GM23338 (cell line): ENCODE measurements at regions not wholly inside any gene's neighbourhood (a gene's known extent, or its start where the extent isn't known, plus 50 kb on each side); places are given as distances from the start of the nearest gene placed in this dataset.

Experiments
- ATAC-seq: fragments of 200-7000 bp; cut with Tn5 transposase; 3 replicates; pipeline ENCODE4 v1.9.1; 2020
- DNase-seq: peaks from one replicate; pipeline ENCODE4 v3.0.0-alpha.2; 2015; ENCODE audit warnings: low spot score
- H2AFZ ChIP-seq: fragments of 200-600 bp; sonication (generic); 2 replicates; pipeline ENCODE4 v1.8.0; 2016; ENCODE audit warnings: antibody characterized with exemption, mild to moderate bottlenecking, moderate library complexity
- H3F3A ChIP-seq: fragments of 200-600 bp; sonication (generic); replicated peaks from 2 replicates; pipeline ENCODE4 v1.8.0; 2017; ENCODE audit warnings: antibody characterized with exemption, mixed run types, low read depth
- H3K27ac ChIP-seq: fragments of 200-600 bp; sonication (generic); 2 replicates; pipeline ENCODE4 v1.6.1; 2016; ENCODE audit warnings: low read depth
- H3K27me3 ChIP-seq: fragments of 200-600 bp; sonication (generic); 2 replicates; pipeline ENCODE4 v1.8.0; 2016; ENCODE audit warnings: mild to moderate bottlenecking, mixed run types, moderate library complexity; ENCODE audit not compliant: insufficient read depth
- H3K36me3 ChIP-seq: fragments of 200-600 bp; sonication (generic); 2 replicates; pipeline ENCODE4 v1.8.0; 2016; ENCODE audit warnings: mild to moderate bottlenecking; ENCODE audit not compliant: insufficient read depth
- H3K4me1 ChIP-seq: fragments of 200-600 bp; sonication (generic); 2 replicates; pipeline ENCODE4 v1.8.0; 2016; ENCODE audit warnings: mild to moderate bottlenecking, moderate library complexity; ENCODE audit not compliant: insufficient read depth
- H3K4me2 ChIP-seq: fragments of 200-600 bp; sonication (generic); 2 replicates; pipeline ENCODE4 v1.7.1; 2017; ENCODE audit warnings: mixed run types
- H3K4me3 ChIP-seq: fragments of 200-600 bp; sonication (generic); 2 replicates; pipeline ENCODE4 v1.6.1; 2016; ENCODE audit warnings: mixed run types
- H3K79me2 ChIP-seq: fragments of 200-600 bp; sonication (generic); replicated peaks from 2 replicates; pipeline ENCODE4 v1.8.0; 2017; ENCODE audit warnings: mild to moderate bottlenecking; ENCODE audit not compliant: insufficient read depth
- H3K9me2 ChIP-seq: fragments of 200-600 bp; sonication (generic); 2 replicates; pipeline ENCODE4 v1.8.0; 2017; ENCODE audit not compliant: insufficient read depth
- H4K20me1 ChIP-seq: fragments of 200-600 bp; sonication (generic); replicated peaks from 2 replicates; pipeline ENCODE4 v1.8.0; 2017; ENCODE audit warnings: mild to moderate bottlenecking; ENCODE audit not compliant: insufficient read depth
- H3K27ac Mint-ChIP-seq: 2 replicates; pipeline ENCODE4 v1.8.0; 2020; ENCODE audit warnings: inconsistent platforms, mild to moderate bottlenecking, moderate library complexity, mixed read lengths
- H3K27me3 Mint-ChIP-seq: 3 replicates; pipeline ENCODE4 v1.8.0; 2022; ENCODE audit warnings: low read depth, mild to moderate bottlenecking, moderate library complexity, mixed read lengths, inconsistent platforms; ENCODE audit not compliant: insufficient read depth, poor library complexity
- H3K36me3 Mint-ChIP-seq: 3 replicates; pipeline ENCODE4 v1.8.0; 2021; ENCODE audit warnings: low read depth, mild to moderate bottlenecking, inconsistent platforms, moderate library complexity, mixed read lengths
- H3K4me1 Mint-ChIP-seq: 3 replicates; pipeline ENCODE4 v1.8.0; 2020; ENCODE audit warnings: mild to moderate bottlenecking, inconsistent platforms, mixed read lengths
- H3K4me3 Mint-ChIP-seq: 3 replicates; pipeline ENCODE4 v1.8.0; 2021; ENCODE audit warnings: moderate library complexity, mild to moderate bottlenecking, inconsistent platforms, mixed read lengths
- H3K9me3 Mint-ChIP-seq: 3 replicates; pipeline ENCODE4 v1.8.0; 2020; ENCODE audit warnings: moderate library complexity, mild to moderate bottlenecking, inconsistent platforms, mixed read lengths
- CREB1 ChIP-seq: fragments of 250-450 bp; sonication (Bioruptor Pico); IDR thresholded peaks from 2 replicates; pipeline ENCODE4 v1.5.0; 2020; ENCODE audit warnings: low read depth, mild to moderate bottlenecking, moderate library complexity
- CTCF ChIP-seq, 2 experiments: fragments of 200-600 bp in 1 of 2; sonication (generic) in 1 of 2; conservative IDR thresholded peaks; 2 replicates each; pipeline versions ENCODE4 v1.5.1 to v1.6.1; 2016 to 2017; ENCODE audit warnings: antibody characterized with exemption in 2 of 2, low read depth in 2 of 2, mild to moderate bottlenecking in 2 of 2, moderate library complexity in 1 of 2
- ETS1 ChIP-seq: IDR thresholded peaks from 2 replicates; pipeline ENCODE4 v1.6.1; 2016; ENCODE audit warnings: antibody characterized with exemption
- EZH2 ChIP-seq: fragments of 200-600 bp; sonication (generic); IDR thresholded peaks from one replicate; pipeline ENCODE4 v1.8.0; 2017; ENCODE audit warnings: antibody characterized with exemption, mild to moderate bottlenecking, low read depth; ENCODE audit not compliant: unreplicated experiment
- EZH2phosphoT487 ChIP-seq: fragments of 200-600 bp; sonication (generic); IDR thresholded peaks from one replicate; pipeline ENCODE4 v1.8.1; 2018; ENCODE audit warnings: antibody characterized with exemption; ENCODE audit not compliant: unreplicated experiment
- JUNB ChIP-seq: IDR thresholded peaks from one replicate; pipeline ENCODE4 v1.6.1; 2016; ENCODE audit warnings: antibody characterized with exemption; ENCODE audit not compliant: unreplicated experiment
- NANOG ChIP-seq: IDR thresholded peaks from 2 replicates; pipeline ENCODE4 v1.6.1; 2016; ENCODE audit warnings: antibody characterized with exemption, borderline replicate concordance
- POLR2AphosphoS5 ChIP-seq: IDR thresholded peaks from 2 replicates; pipeline ENCODE4 v1.6.1; 2016; ENCODE audit warnings: antibody characterized with exemption, low read depth
- REST ChIP-seq: IDR thresholded peaks from one replicate; pipeline ENCODE4 v1.6.1; 2018; ENCODE audit warnings: antibody characterized with exemption; ENCODE audit not compliant: unreplicated experiment
- STAT1 ChIP-seq: IDR thresholded peaks from one replicate; pipeline ENCODE4 v1.6.1; 2016; ENCODE audit warnings: antibody characterized with exemption; ENCODE audit not compliant: unreplicated experiment
- ZNF114 ChIP-seq: fragments of 250-450 bp; sonication (Bioruptor Pico); IDR thresholded peaks from 2 replicates; pipeline ENCODE4 v1.5.0; 2020; ENCODE audit warnings: mild to moderate bottlenecking, moderate library complexity
- ZNF331 ChIP-seq: fragments of 250-450 bp; sonication (Bioruptor Pico); IDR thresholded peaks from 2 replicates; pipeline ENCODE4 v1.5.0; 2020; ENCODE audit warnings: low read depth, mild to moderate bottlenecking, moderate library complexity
- ZNF462 ChIP-seq: fragments of 250-450 bp; sonication (Bioruptor Pico); IDR thresholded peaks from 2 replicates; pipeline ENCODE4 v1.5.0; 2020; ENCODE audit warnings: mild to moderate bottlenecking, moderate library complexity

GRCh38 chr2:180231015-180231414 is 223.9 kb upstream of the CWC22 start:
- DNase-seq, result no peak
- TF ChIP-seq REST (no peak), EZH2 (no peak), ZNF114 (CRISPR knock-in tag) (no peak), JUNB (no peak), CTCF (conservative IDR thresholded peaks at IDR 0.05; ENCODE audit: low read depth in 2 of 2) (no peak), ZNF462 (CRISPR knock-in tag) (no peak), POLR2AphosphoS5 (no peak), ZNF331 (CRISPR knock-in tag) (no peak), NANOG (no peak), EZH2phosphoT487 (no peak), CREB1 (CRISPR knock-in tag) (no peak), STAT1 (no peak), ETS1 (no peak)
- ATAC-seq, result no peak
- Histone ChIP-seq H3K4me3 (no peak overlapping the region), H3K4me2 (no peak overlapping the region), H3K27ac (no peak overlapping the region), H3K79me2 (no peaks in the 10 kb centered on the region), H3K36me3 (no peaks in the 10 kb centered on the region), H3F3A (no peaks in the 10 kb centered on the region), H3K4me1 (no peaks in the 10 kb centered on the region), H2AFZ (0 out of 2 replicates have a peak overlapping the region, but pooled peaks have one; percentile 0), H4K20me1 (no peaks in the 10 kb centered on the region), H3K27me3 (no peaks in the 10 kb centered on the region), H3K9me2 (peaks cover 12% of the 10 kb centered on the region)
- Mint-ChIP-seq H3K27me3 (no peaks in the 10 kb centered on the region), H3K9me3 (peaks cover 6% of the 10 kb centered on the region; the same call in 1 of the 3 replicates), H3K4me1 (no peaks in the 10 kb centered on the region), H3K4me3 (no peak overlapping the region), H3K36me3 (no peaks in the 10 kb centered on the region; the same call in 2 of the 3 replicates), H3K27ac (no peak overlapping the region)
